ENCODE measurements at regions not wholly inside any gene's neighbourhood (a gene's known extent, or its start where the extent isn't known, plus 50 kb on each side); places are given as distances from the start of the nearest gene placed in this dataset.

GRCh38 chr13:40874138-40874779 lies 84.8 kb downstream of the SLC25A15 start:
- TF ChIP-seq, protein P1, sequence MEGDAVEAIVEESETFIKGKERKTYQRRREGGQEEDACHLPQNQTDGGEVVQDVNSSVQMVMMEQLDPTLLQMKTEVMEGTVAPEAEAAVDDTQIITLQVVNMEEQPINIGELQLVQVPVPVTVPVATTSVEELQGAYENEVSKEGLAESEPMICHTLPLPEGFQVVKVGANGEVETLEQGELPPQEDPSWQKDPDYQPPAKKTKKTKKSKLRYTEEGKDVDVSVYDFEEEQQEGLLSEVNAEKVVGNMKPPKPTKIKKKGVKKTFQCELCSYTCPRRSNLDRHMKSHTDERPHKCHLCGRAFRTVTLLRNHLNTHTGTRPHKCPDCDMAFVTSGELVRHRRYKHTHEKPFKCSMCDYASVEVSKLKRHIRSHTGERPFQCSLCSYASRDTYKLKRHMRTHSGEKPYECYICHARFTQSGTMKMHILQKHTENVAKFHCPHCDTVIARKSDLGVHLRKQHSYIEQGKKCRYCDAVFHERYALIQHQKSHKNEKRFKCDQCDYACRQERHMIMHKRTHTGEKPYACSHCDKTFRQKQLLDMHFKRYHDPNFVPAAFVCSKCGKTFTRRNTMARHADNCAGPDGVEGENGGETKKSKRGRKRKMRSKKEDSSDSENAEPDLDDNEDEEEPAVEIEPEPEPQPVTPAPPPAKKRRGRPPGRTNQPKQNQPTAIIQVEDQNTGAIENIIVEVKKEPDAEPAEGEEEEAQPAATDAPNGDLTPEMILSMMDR (IDR thresholded peaks at IDR 0.05 in 8 of 11, conservative IDR thresholded peaks at IDR 0.05 in 3 of 11) = no peak
- TF ChIP-seq POLR2A (IDR thresholded peaks at IDR 0.05) = no peak
